WTC11 (cell line): ENCODE measurements at regions not wholly inside any gene's neighbourhood (a gene's known extent, or its start where the extent isn't known, plus 50 kb on each side); places are given as distances from the start of the nearest gene placed in this dataset.

Experiments
- ATAC-seq: fragments of 200-7000 bp; cut with Tn5 transposase; 2 replicates; pipeline ENCODE4 v1.10.0; 2021; ENCODE audit warnings: mild to moderate bottlenecking, moderate library complexity
- CTCF ChIA-PET: fragments of 300-600 bp; sonication (Branson Sonifier 250); formaldehyde crosslinking; loops from one replicate; lab custom pipeline; 2021; ENCODE audit warnings: antibody characterized with exemption; lab: Charles Lee
- POLR2A ChIA-PET: fragments of 350-600 bp; sonication (Branson Sonifier 250); formaldehyde crosslinking; loops from one replicate; lab custom pipeline; 2021; ENCODE audit warnings: antibody characterized with exemption; lab: Charles Lee
- DNase-seq: peaks from one replicate; pipeline ENCODE4 v3.0.0; 2021; ENCODE audit warnings: low spot score
- H3K27ac Mint-ChIP-seq: 2 replicates; pipeline ENCODE4 v1.8.0; 2021; ENCODE audit warnings: mixed read lengths
- H3K27me3 Mint-ChIP-seq: 2 replicates; pipeline ENCODE4 v1.8.0; 2021; ENCODE audit warnings: low read depth, mild to moderate bottlenecking, moderate library complexity, mixed read lengths
- H3K36me3 Mint-ChIP-seq: 2 replicates; pipeline ENCODE4 v1.8.0; 2021; ENCODE audit warnings: mixed read lengths
- H3K4me1 Mint-ChIP-seq: 2 replicates; pipeline ENCODE4 v1.8.0; 2022; ENCODE audit warnings: mixed read lengths
- H3K4me3 Mint-ChIP-seq: 2 replicates; pipeline ENCODE4 v1.8.0; 2021; ENCODE audit warnings: mild to moderate bottlenecking, moderate library complexity, mixed read lengths
- H3K9me3 Mint-ChIP-seq: 2 replicates; pipeline ENCODE4 v1.8.0; 2021; ENCODE audit warnings: mixed read lengths
- ATF6 ChIP-seq: sonication (generic); formaldehyde crosslinking; IDR thresholded peaks from 2 replicates; pipeline ENCODE4 v1.8.1; 2023; ENCODE audit warnings: mild to moderate bottlenecking, missing genetic modification reagents
- ETV6 ChIP-seq: sonication (generic); formaldehyde crosslinking; IDR thresholded peaks from 2 replicates; pipeline ENCODE4 v1.8.1; 2022; ENCODE audit warnings: mild to moderate bottlenecking, missing genetic modification reagents
- FOXK1 ChIP-seq: sonication (generic); formaldehyde crosslinking; IDR thresholded peaks from 2 replicates; pipeline ENCODE4 v1.8.0; 2022; ENCODE audit warnings: mild to moderate bottlenecking, moderate library complexity, missing genetic modification reagents
- FOXP1 ChIP-seq: sonication (generic); formaldehyde crosslinking; IDR thresholded peaks from 2 replicates; pipeline ENCODE4 v1.8.0; 2022; ENCODE audit warnings: missing genetic modification reagents, mild to moderate bottlenecking, moderate library complexity, borderline replicate concordance
- GTF2I ChIP-seq: fragments of 250-450 bp; sonication (Bioruptor Pico); conservative IDR thresholded peaks from 2 replicates; pipeline ENCODE4 v1.4.0; 2021; ENCODE audit warnings: mild to moderate bottlenecking
- KAT7 ChIP-seq: sonication (generic); formaldehyde crosslinking; IDR thresholded peaks from 2 replicates; pipeline ENCODE4 v1.8.1; 2023; ENCODE audit warnings: missing genetic modification reagents, mild to moderate bottlenecking, borderline replicate concordance
- OVOL2 ChIP-seq: fragments of 250-450 bp; sonication (Bioruptor Pico); IDR thresholded peaks from 2 replicates; pipeline ENCODE4 v1.9.0; 2021; ENCODE audit warnings: mild to moderate bottlenecking, borderline replicate concordance
- PREB ChIP-seq: sonication (generic); formaldehyde crosslinking; IDR thresholded peaks from 2 replicates; pipeline ENCODE4 v1.8.1; 2022; ENCODE audit warnings: mild to moderate bottlenecking, missing genetic modification reagents, moderate library complexity, borderline replicate concordance
- SOX15 ChIP-seq: fragments of 250-450 bp; sonication (Bioruptor Pico); IDR thresholded peaks from 2 replicates; pipeline ENCODE4 v1.9.0; 2021; ENCODE audit warnings: mild to moderate bottlenecking
- TEAD1 ChIP-seq: sonication (generic); formaldehyde crosslinking; IDR thresholded peaks from 2 replicates; pipeline ENCODE4 v1.8.0; 2022; ENCODE audit warnings: mild to moderate bottlenecking, missing genetic modification reagents
- TEAD4 ChIP-seq: sonication (generic); formaldehyde crosslinking; IDR thresholded peaks from 2 replicates; pipeline ENCODE4 v1.8.0; 2022; ENCODE audit warnings: mild to moderate bottlenecking, missing genetic modification reagents
- ZNF121 ChIP-seq: sonication (generic); formaldehyde crosslinking; IDR thresholded peaks from 2 replicates; pipeline ENCODE4 v1.8.0; 2023; ENCODE audit warnings: missing genetic modification reagents
- ZNF219 ChIP-seq: sonication (generic); formaldehyde crosslinking; IDR thresholded peaks from 2 replicates; pipeline ENCODE4 v1.8.0; 2023; ENCODE audit warnings: missing genetic modification reagents, mild to moderate bottlenecking, borderline replicate concordance
- ZNF423 ChIP-seq: fragments of 250-450 bp; sonication (Bioruptor Pico); IDR thresholded peaks from 2 replicates; pipeline ENCODE4 v2.1.2; 2022; ENCODE audit warnings: mild to moderate bottlenecking, moderate library complexity
- ZNF671 ChIP-seq: fragments of 250-450 bp; sonication (Bioruptor Pico); IDR thresholded peaks from 2 replicates; pipeline ENCODE4 v1.8.0; 2021; ENCODE audit warnings: mild to moderate bottlenecking
- TF ChIP-seq, protein P1 (sequence below): fragments of 250-450 bp; sonication (Bioruptor Pico); IDR thresholded peaks from 2 replicates; pipeline ENCODE4 v1.9.0; 2021; ENCODE audit warnings: mild to moderate bottlenecking, borderline replicate concordance
- TF ChIP-seq, protein P2 (sequence below): sonication (generic); formaldehyde crosslinking; IDR thresholded peaks from 2 replicates; pipeline ENCODE4 v1.8.0; 2022; ENCODE audit warnings: missing genetic modification reagents

DNA sequence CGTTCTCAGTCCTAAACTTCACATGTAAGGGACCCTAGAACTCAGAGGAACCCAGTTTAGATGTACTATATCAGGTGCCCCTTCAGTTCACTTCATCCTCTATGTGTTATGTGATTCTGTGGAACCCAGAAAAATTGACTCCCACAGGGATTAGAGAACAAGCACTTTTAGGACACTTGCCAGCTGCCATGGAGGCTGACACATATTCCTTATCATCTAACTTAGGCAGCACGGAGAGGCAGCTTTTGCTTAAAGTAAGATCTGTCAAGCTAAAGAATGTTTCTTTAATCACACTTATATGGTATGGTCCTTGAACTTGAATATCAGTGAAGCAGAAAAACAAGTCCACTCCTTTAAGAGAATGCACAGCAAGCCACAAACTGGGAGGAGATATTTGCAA, 701.5 kb upstream of the ID4 start:
- H3K27me3 Mint-ChIP-seq = no peaks in the 10 kb centered on the region
- no peaks in the 10 kb centered on the region for H3K36me3 Mint-ChIP-seq
- ATAC-seq = no peak
- POLR2A ChIA-PET = no interaction called here
- H3K4me1 Mint-ChIP-seq = peaks cover 18% of the 10 kb centered on the region
- TF ChIP-seq, protein P1, sequence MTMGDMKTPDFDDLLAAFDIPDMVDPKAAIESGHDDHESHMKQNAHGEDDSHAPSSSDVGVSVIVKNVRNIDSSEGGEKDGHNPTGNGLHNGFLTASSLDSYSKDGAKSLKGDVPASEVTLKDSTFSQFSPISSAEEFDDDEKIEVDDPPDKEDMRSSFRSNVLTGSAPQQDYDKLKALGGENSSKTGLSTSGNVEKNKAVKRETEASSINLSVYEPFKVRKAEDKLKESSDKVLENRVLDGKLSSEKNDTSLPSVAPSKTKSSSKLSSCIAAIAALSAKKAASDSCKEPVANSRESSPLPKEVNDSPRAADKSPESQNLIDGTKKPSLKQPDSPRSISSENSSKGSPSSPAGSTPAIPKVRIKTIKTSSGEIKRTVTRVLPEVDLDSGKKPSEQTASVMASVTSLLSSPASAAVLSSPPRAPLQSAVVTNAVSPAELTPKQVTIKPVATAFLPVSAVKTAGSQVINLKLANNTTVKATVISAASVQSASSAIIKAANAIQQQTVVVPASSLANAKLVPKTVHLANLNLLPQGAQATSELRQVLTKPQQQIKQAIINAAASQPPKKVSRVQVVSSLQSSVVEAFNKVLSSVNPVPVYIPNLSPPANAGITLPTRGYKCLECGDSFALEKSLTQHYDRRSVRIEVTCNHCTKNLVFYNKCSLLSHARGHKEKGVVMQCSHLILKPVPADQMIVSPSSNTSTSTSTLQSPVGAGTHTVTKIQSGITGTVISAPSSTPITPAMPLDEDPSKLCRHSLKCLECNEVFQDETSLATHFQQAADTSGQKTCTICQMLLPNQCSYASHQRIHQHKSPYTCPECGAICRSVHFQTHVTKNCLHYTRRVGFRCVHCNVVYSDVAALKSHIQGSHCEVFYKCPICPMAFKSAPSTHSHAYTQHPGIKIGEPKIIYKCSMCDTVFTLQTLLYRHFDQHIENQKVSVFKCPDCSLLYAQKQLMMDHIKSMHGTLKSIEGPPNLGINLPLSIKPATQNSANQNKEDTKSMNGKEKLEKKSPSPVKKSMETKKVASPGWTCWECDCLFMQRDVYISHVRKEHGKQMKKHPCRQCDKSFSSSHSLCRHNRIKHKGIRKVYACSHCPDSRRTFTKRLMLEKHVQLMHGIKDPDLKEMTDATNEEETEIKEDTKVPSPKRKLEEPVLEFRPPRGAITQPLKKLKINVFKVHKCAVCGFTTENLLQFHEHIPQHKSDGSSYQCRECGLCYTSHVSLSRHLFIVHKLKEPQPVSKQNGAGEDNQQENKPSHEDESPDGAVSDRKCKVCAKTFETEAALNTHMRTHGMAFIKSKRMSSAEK = no peak
- TF ChIP-seq KAT7 (CRISPR knock-in tag) (no peak), ZNF121 (CRISPR knock-in tag) (no peak), TEAD1 (CRISPR knock-in tag) (no peak), ATF6 (CRISPR knock-in tag) (no peak), ZNF423 (CRISPR knock-in tag) (no peak), SOX15 (no peak), ZNF671 (CRISPR knock-in tag) (no peak), ZNF219 (CRISPR knock-in tag) (no peak), OVOL2 (CRISPR knock-in tag) (no peak), TEAD4 (CRISPR knock-in tag) (no peak), FOXK1 (CRISPR knock-in tag) (no peak), FOXP1 (no peak), GTF2I (no peak), ETV6 (CRISPR knock-in tag) (no peak)
- TF ChIP-seq, protein P2, sequence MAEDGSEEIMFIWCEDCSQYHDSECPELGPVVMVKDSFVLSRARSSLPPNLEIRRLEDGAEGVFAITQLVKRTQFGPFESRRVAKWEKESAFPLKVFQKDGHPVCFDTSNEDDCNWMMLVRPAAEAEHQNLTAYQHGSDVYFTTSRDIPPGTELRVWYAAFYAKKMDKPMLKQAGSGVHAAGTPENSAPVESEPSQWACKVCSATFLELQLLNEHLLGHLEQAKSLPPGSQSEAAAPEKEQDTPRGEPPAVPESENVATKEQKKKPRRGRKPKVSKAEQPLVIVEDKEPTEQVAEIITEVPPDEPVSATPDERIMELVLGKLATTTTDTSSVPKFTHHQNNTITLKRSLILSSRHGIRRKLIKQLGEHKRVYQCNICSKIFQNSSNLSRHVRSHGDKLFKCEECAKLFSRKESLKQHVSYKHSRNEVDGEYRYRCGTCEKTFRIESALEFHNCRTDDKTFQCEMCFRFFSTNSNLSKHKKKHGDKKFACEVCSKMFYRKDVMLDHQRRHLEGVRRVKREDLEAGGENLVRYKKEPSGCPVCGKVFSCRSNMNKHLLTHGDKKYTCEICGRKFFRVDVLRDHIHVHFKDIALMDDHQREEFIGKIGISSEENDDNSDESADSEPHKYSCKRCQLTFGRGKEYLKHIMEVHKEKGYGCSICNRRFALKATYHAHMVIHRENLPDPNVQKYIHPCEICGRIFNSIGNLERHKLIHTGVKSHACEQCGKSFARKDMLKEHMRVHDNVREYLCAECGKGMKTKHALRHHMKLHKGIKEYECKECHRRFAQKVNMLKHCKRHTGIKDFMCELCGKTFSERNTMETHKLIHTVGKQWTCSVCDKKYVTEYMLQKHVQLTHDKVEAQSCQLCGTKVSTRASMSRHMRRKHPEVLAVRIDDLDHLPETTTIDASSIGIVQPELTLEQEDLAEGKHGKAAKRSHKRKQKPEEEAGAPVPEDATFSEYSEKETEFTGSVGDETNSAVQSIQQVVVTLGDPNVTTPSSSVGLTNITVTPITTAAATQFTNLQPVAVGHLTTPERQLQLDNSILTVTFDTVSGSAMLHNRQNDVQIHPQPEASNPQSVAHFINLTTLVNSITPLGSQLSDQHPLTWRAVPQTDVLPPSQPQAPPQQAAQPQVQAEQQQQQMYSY = no peak
- H3K4me3 Mint-ChIP-seq = no peak overlapping the region
- CTCF ChIA-PET = no interaction called here
- H3K27ac Mint-ChIP-seq = no peak overlapping the region
- H3K9me3 Mint-ChIP-seq = no peaks in the 10 kb centered on the region
- no peak for DNase-seq

DNA sequence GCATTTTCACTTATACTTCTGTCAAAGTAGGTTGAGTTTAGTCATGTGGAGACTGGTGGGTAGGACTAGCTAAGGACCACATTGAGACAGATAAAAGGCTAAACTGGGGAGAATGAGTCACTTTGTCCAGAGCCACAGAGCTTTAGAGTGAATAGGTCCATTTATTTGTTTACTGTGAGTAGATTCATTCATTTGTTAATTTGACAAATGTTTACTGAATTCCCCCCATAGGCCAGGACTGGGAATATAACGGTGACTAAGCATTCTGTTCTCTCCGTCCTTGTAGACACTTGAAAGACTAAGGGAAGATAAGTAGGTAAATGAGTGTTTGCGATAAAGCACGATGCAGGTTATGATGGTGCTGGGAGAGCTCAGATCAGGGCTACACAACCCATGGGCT, 699.7 kb upstream of the ID4 start:
- ATAC-seq (peak; percentile 73), DNase-seq (no peak)
- Mint-ChIP-seq H3K36me3 (no peaks in the 10 kb centered on the region), H3K9me3 (no peaks in the 10 kb centered on the region), H3K4me3 (no peak overlapping the region), H3K4me1 (peaks cover 18% of the 10 kb centered on the region), H3K27me3 (no peaks in the 10 kb centered on the region), H3K27ac (no peak overlapping the region)
- POLR2A ChIA-PET = no interaction called here
- CTCF ChIA-PET = no interaction called here
- no peak for TF ChIP-seq PREB (CRISPR knock-in tag)
